Stomach smooth muscle (tissue), 2 donors: ENCODE measurements at regions not wholly inside any gene's neighbourhood (a gene's known extent, or its start where the extent isn't known, plus 50 kb on each side); places are given as distances from the start of the nearest gene placed in this dataset.

Experiments
- H3K27ac ChIP-seq: one replicate; pipeline ENCODE4 v1.7.0; 2013; ENCODE audit warnings: mild to moderate bottlenecking, low read length, inconsistent platforms
- H3K27me3 ChIP-seq, 2 donors: one replicate each; pipeline ENCODE4 v1.7.0; 2013; ENCODE audit warnings: low read length in 2 of 2; ENCODE audit not compliant: insufficient read depth in 2 of 2, control insufficient read depth in 1 of 2
- H3K36me3 ChIP-seq, 2 donors: one replicate each; pipeline ENCODE4 v1.7.0; 2013; ENCODE audit warnings: low read length in 2 of 2; ENCODE audit not compliant: control insufficient read depth in 2 of 2, insufficient read depth in 2 of 2
- H3K4me1 ChIP-seq: one replicate; pipeline ENCODE4 v1.7.0; 2013; ENCODE audit warnings: low read length; ENCODE audit not compliant: control insufficient read depth, insufficient read depth
- H3K4me3 ChIP-seq, 2 donors: one replicate each; pipeline ENCODE4 v1.7.0; 2013; ENCODE audit warnings: low read length in 2 of 2
- H3K9ac ChIP-seq, 2 donors: one replicate each; pipeline ENCODE4 v1.7.0; 2013; ENCODE audit warnings: low read length in 2 of 2, mild to moderate bottlenecking in 1 of 2
- H3K9me3 ChIP-seq, 2 donors: one replicate each; pipeline ENCODE4 v1.7.0; 2013; ENCODE audit warnings: low read length in 2 of 2; ENCODE audit not compliant: control insufficient read depth in 2 of 2
- donor health status: healthy.
- donor health status: Pancreatic carcinoma.

GRCh38 chr9:28234133-28234893 lies 661.0 kb upstream of the C9orf72 start:
- no peaks in the 10 kb centered on the region for H3K27me3 ChIP-seq
- H3K4me1 ChIP-seq, result no peaks in the 10 kb centered on the region
- no peaks in the 10 kb centered on the region for H3K36me3 ChIP-seq
- H3K9me3 ChIP-seq, result no peaks in the 10 kb centered on the region
- no peak overlapping the region for H3K27ac ChIP-seq
- no peak overlapping the region for H3K9ac ChIP-seq
- no peak overlapping the region for H3K4me3 ChIP-seq

GRCh38 chr9:28234894-28235277 lies 661.6 kb upstream of the C9orf72 start:
- H3K27ac ChIP-seq, result no peak overlapping the region
- H3K9ac ChIP-seq, result no peak overlapping the region
- H3K9me3 ChIP-seq, result no peaks in the 10 kb centered on the region
- H3K36me3 ChIP-seq, result no peaks in the 10 kb centered on the region
- no peak overlapping the region for H3K4me3 ChIP-seq
- H3K27me3 ChIP-seq, result no peaks in the 10 kb centered on the region
- H3K4me1 ChIP-seq, result no peaks in the 10 kb centered on the region

GRCh38 chr9:28249424-28249823 lies 676.1 kb upstream of the C9orf72 start:
- H3K9ac ChIP-seq, result no peak overlapping the region
- no peak overlapping the region for H3K4me3 ChIP-seq
- no peaks in the 10 kb centered on the region for H3K4me1 ChIP-seq
- H3K36me3 ChIP-seq, result no peaks in the 10 kb centered on the region
- H3K27ac ChIP-seq, result no peak overlapping the region
- H3K27me3 ChIP-seq, result no peaks in the 10 kb centered on the region
- H3K9me3 ChIP-seq, result no peaks in the 10 kb centered on the region

- Histone ChIP-seq H3K36me3 (no peaks in the 10 kb centered on the region), H3K9ac (no peak overlapping the region), H3K27ac (no peak overlapping the region), H3K4me3 (no peak overlapping the region), H3K4me1 (no peaks in the 10 kb centered on the region), H3K9me3 (no peaks in the 10 kb centered on the region), H3K27me3 (no peaks in the 10 kb centered on the region)
These were observed 681.9 kb upstream of the C9orf72 start for GRCh38 chr9:28255174-28255573.

- Histone ChIP-seq H3K9me3 (no peaks in the 10 kb centered on the region), H3K27me3 (no peaks in the 10 kb centered on the region), H3K9ac (no peak overlapping the region), H3K27ac (no peak overlapping the region), H3K4me3 (no peak overlapping the region), H3K36me3 (no peaks in the 10 kb centered on the region), H3K4me1 (no peaks in the 10 kb centered on the region)
These were observed 687.0 kb upstream of the C9orf72 start for GRCh38 chr9:28260330-28260729.

- Histone ChIP-seq H3K4me1 (no peaks in the 10 kb centered on the region), H3K36me3 (no peaks in the 10 kb centered on the region), H3K9ac (no peak overlapping the region), H3K4me3 (no peak overlapping the region), H3K27ac (no peak overlapping the region), H3K27me3 (no peaks in the 10 kb centered on the region), H3K9me3 (no peaks in the 10 kb centered on the region)
These were observed 691.1 kb upstream of the C9orf72 start for GRCh38 chr9:28264368-28264767.

- H3K9ac ChIP-seq, result no peak overlapping the region
- no peaks in the 10 kb centered on the region for H3K4me1 ChIP-seq
- H3K9me3 ChIP-seq, result no peaks in the 10 kb centered on the region
- H3K27me3 ChIP-seq, result no peaks in the 10 kb centered on the region
- no peak overlapping the region for H3K27ac ChIP-seq
- H3K36me3 ChIP-seq, result no peaks in the 10 kb centered on the region
- H3K4me3 ChIP-seq, result no peak overlapping the region
These were observed 694.1 kb upstream of the C9orf72 start for GRCh38 chr9:28267351-28267750.

GRCh38 chr9:28270156-28270555 lies 696.9 kb upstream of the C9orf72 start:
- H3K4me1 ChIP-seq, result no peaks in the 10 kb centered on the region
- H3K9ac ChIP-seq, result no peak overlapping the region

GRCh38 chr9:28272127-28272526 lies 698.8 kb upstream of the C9orf72 start:
- H3K4me3 ChIP-seq, result no peak overlapping the region
- no peak overlapping the region for H3K9ac ChIP-seq
- H3K36me3 ChIP-seq, result no peaks in the 10 kb centered on the region
- no peaks in the 10 kb centered on the region for H3K9me3 ChIP-seq
- H3K27me3 ChIP-seq, result no peaks in the 10 kb centered on the region
- H3K4me1 ChIP-seq, result no peaks in the 10 kb centered on the region
- no peak overlapping the region for H3K27ac ChIP-seq

More at GRCh38 chr9:28270156-28270555, 696.9 kb upstream of the C9orf72 start:
- Histone ChIP-seq H3K36me3 (no peaks in the 10 kb centered on the region), H3K27ac (no peak overlapping the region), H3K4me3 (no peak overlapping the region), H3K9me3 (no peaks in the 10 kb centered on the region), H3K27me3 (no peaks in the 10 kb centered on the region)

GRCh38 chr9:28287455-28287854 lies 714.2 kb upstream of the C9orf72 start:
- Histone ChIP-seq H3K27ac (no peak overlapping the region), H3K27me3 (no peaks in the 10 kb centered on the region), H3K9me3 (no peaks in the 10 kb centered on the region), H3K4me3 (no peak overlapping the region), H3K4me1 (no peaks in the 10 kb centered on the region), H3K36me3 (no peaks in the 10 kb centered on the region), H3K9ac (no peak overlapping the region)

GRCh38 chr9:28289746-28290145 lies 716.5 kb upstream of the C9orf72 start:
- no peaks in the 10 kb centered on the region for H3K9me3 ChIP-seq
- H3K27me3 ChIP-seq, result no peaks in the 10 kb centered on the region
- H3K4me1 ChIP-seq, result no peaks in the 10 kb centered on the region
- H3K4me3 ChIP-seq, result no peak overlapping the region
- H3K27ac ChIP-seq, result no peak overlapping the region
- H3K36me3 ChIP-seq, result no peaks in the 10 kb centered on the region
- no peak overlapping the region for H3K9ac ChIP-seq
